ENCODE measurements at regions not wholly inside any gene's neighbourhood (a gene's known extent, or its start where the extent isn't known, plus 50 kb on each side); places are given as distances from the start of the nearest gene placed in this dataset.

DNA sequence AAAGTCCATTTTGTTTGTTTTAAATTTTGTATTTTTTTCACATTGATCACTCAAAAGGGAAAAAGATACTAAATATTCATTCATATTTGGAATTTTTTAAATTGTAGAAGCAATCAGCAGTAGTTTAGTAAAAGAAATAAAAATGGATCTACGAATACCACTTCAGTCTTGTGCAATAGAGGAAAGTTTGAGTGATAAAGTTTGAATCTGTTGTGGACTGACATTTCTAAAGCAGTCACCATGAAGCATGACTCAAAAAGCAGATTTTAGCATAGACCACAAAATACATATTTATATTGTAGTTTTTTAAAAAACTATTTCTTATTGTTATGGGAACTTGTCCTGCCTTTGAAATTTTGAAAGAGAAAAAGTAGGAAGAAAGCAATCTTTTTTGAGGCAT lies 520.5 kb upstream of the ZEB2 start:
- Histone ChIP-seq H3K9ac (ENCODE audit: low read length in 5 of 5) (no peak overlapping the region), H3K36me3 (ENCODE audit: control insufficient read depth in 5 of 5, insufficient read depth in 5 of 5, low read length in 5 of 5) (no peaks in the 10 kb centered on the region), H3K27ac (ENCODE audit: low read depth, low read length) (no peak overlapping the region), H3K9me3 (ENCODE audit: control insufficient read depth in 5 of 5, low read length in 5 of 5) (no peaks in the 10 kb centered on the region), H3K4me3 (ENCODE audit: low read depth in 1 of 5, low read length in 5 of 5) (no peak overlapping the region), H3K4me1 (ENCODE audit: control insufficient read depth in 5 of 5, insufficient read depth in 5 of 5, low read length in 5 of 5) (peaks cover 0 to 17% (median 6%) of the 10 kb centered on the region in 5 donors), H3K27me3 (ENCODE audit: control insufficient read depth in 5 of 5, insufficient read depth in 4 of 5, low read length in 5 of 5) (no peaks in the 10 kb centered on the region)

DNA sequence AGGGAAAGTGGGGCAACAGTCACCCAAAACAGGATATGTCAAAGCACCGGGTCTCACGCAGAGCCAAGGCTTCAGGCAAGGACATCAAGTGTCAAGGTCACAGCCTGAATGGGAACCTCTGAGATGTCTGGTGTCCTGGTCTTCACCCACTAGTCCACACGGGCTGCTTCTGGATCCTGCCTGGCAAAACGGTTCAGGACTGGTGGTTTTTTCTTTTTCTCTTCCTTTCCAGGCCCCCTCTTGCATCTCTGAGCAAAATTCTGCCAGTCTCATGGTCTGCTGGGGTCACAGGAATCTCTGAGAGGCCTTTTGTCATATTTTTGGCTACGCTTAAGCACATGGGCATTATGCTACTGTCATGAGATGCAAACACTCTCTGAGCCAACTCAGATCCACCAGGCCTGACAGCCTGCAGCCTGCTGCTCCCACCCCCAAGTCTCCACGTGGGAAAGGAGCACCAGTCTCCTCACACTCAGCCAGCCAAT lies 518.2 kb upstream of the ZEB2 start:
- Histone ChIP-seq H3K9ac (ENCODE audit: low read length in 5 of 5) (no peak overlapping the region), H3K27ac (ENCODE audit: low read depth, low read length) (no peak overlapping the region), H3K27me3 (ENCODE audit: control insufficient read depth in 5 of 5, insufficient read depth in 4 of 5, low read length in 5 of 5) (no peaks in the 10 kb centered on the region), H3K4me1 (ENCODE audit: control insufficient read depth in 5 of 5, insufficient read depth in 5 of 5, low read length in 5 of 5) (peaks cover 0 to 13% (median 6%) of the 10 kb centered on the region in 5 donors), H3K36me3 (ENCODE audit: control insufficient read depth in 5 of 5, insufficient read depth in 5 of 5, low read length in 5 of 5) (no peaks in the 10 kb centered on the region), H3K4me3 (ENCODE audit: low read depth in 1 of 5, low read length in 5 of 5) (no peak overlapping the region), H3K9me3 (ENCODE audit: control insufficient read depth in 5 of 5, low read length in 5 of 5) (no peaks in the 10 kb centered on the region)

DNA sequence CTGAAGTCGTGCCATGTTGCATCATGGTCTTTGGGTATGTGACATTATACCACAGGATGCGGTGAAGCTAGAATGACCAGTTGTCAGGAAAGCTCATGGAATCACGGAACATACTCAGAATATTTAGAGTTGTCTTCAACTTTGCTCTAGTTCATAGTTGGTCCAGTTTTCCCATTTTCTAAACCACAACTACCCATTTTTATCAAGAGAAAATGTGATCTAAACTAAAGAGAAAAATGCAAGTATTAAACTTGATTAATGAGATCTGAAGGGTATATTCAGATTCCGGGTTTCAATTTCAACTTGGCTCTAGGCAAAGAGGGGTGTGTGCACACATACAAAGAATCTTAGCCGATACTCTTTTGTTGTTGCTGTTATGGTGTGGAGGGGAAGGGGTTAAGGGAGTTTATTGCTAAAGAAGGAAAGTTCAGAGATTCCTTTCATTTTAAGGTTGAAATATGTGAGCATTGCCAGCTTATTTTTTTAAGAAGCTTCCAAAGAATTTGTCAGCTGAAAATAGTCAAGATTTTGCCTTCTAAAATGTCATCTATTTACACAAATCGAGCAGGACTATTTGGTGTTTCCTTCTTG lies 516.6 kb upstream of the ZEB2 start:
- Histone ChIP-seq H3K9me3 (ENCODE audit: control insufficient read depth in 5 of 5, low read length in 5 of 5) (no peaks in the 10 kb centered on the region), H3K4me1 (ENCODE audit: control insufficient read depth in 5 of 5, insufficient read depth in 5 of 5, low read length in 5 of 5) (peaks cover 0 to 13% (median 6%) of the 10 kb centered on the region in 5 donors), H3K36me3 (ENCODE audit: control insufficient read depth in 5 of 5, insufficient read depth in 5 of 5, low read length in 5 of 5) (no peaks in the 10 kb centered on the region), H3K27me3 (ENCODE audit: control insufficient read depth in 5 of 5, insufficient read depth in 4 of 5, low read length in 5 of 5) (no peaks in the 10 kb centered on the region), H3K4me3 (ENCODE audit: low read depth in 1 of 5, low read length in 5 of 5) (peak overlapping the region; percentile 19 to 67 (median 46)), H3K27ac (ENCODE audit: low read depth, low read length) (peak overlapping the region; percentile 71), H3K9ac (ENCODE audit: low read length in 5 of 5) (peak overlapping the region in 3 of 5 donors; percentile 22 to 64 (median 51))

DNA sequence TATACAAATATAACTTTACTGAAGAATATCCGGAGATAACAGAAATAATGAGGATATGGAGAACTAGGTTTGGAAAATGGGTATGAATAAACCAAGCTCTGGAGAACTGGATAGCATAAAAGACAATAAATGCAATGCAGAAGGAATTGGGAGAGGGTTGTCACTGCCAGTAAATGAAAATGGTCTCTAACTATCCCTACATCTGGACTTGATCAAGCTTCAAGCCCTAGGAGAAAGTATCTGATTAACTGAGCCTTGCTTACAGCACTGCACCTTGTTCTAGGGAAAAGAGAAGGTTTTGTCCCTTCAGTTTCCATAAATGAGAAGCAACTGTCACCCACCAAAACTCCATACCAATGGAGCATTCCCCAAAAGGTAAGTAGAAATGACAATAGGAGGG lies 514.6 kb upstream of the ZEB2 start:
- Histone ChIP-seq H3K9me3 (ENCODE audit: control insufficient read depth in 5 of 5, low read length in 5 of 5) (no peaks in the 10 kb centered on the region), H3K36me3 (ENCODE audit: control insufficient read depth in 5 of 5, insufficient read depth in 5 of 5, low read length in 5 of 5) (no peaks in the 10 kb centered on the region), H3K4me1 (ENCODE audit: control insufficient read depth in 5 of 5, insufficient read depth in 5 of 5, low read length in 5 of 5) (peaks cover 0 to 13% (median 6%) of the 10 kb centered on the region in 5 donors), H3K27me3 (ENCODE audit: control insufficient read depth in 5 of 5, insufficient read depth in 4 of 5, low read length in 5 of 5) (no peaks in the 10 kb centered on the region), H3K9ac (ENCODE audit: low read length in 5 of 5) (no peak overlapping the region), H3K27ac (ENCODE audit: low read depth, low read length) (no peak overlapping the region), H3K4me3 (ENCODE audit: low read depth in 1 of 5, low read length in 5 of 5) (no peak overlapping the region)

DNA sequence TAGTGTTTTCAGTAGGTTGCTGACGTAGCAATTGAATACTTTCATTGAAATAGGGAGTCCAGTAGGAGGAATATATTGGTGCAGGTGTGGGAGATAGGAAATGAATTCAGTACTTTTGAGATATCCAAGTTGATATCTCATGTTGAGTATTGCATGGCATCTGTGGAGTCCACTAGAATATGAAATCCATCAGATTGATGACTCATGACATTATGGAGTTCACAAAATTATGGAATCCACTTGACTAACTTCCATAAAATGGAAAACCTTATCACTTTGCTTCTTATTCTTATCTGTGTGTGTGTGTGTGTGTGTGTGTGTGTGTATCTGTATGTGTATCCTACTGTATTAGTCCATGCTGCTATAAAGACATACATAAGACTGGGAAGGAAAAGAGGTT lies 513.5 kb upstream of the ZEB2 start:
- no peaks in the 10 kb centered on the region for H3K36me3 ChIP-seq (ENCODE audit: control insufficient read depth in 5 of 5, insufficient read depth in 5 of 5, low read length in 5 of 5)
- H3K9me3 ChIP-seq (ENCODE audit: control insufficient read depth in 5 of 5, low read length in 5 of 5): no peaks in the 10 kb centered on the region
- peaks cover 0 to 12% (median 6%) of the 10 kb centered on the region in 5 donors for H3K4me1 ChIP-seq (ENCODE audit: control insufficient read depth in 5 of 5, insufficient read depth in 5 of 5, low read length in 5 of 5)
- H3K27me3 ChIP-seq (ENCODE audit: control insufficient read depth in 5 of 5, insufficient read depth in 4 of 5, low read length in 5 of 5): no peaks in the 10 kb centered on the region
- H3K9ac ChIP-seq (ENCODE audit: low read length in 5 of 5): no peak overlapping the region
- no peak overlapping the region for H3K27ac ChIP-seq (ENCODE audit: low read depth, low read length)
- no peak overlapping the region for H3K4me3 ChIP-seq (ENCODE audit: low read depth in 1 of 5, low read length in 5 of 5)

DNA sequence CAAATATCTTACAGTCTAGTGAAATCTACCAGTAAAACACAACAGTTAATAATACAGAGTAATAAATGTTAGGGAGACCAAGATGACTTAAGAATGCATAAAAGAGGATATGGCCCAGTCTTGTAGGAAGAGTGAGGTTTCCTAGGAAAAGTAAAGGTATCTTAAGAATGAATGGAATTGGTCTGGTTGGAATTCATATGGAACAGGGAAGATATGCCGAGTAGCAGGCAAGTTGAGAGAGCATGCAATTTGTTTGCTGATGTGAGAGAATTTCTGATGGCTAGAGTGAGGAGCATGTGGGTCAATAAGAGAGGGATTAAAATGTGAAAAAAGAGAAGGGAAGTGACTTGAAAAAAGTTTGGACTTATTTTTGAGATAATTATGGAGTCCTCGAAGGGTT lies 512.9 kb upstream of the ZEB2 start:
- peaks cover 0 to 9% (median 5%) of the 10 kb centered on the region in 5 donors for H3K4me1 ChIP-seq (ENCODE audit: control insufficient read depth in 5 of 5, insufficient read depth in 5 of 5, low read length in 5 of 5)
- H3K27me3 ChIP-seq (ENCODE audit: control insufficient read depth in 5 of 5, insufficient read depth in 4 of 5, low read length in 5 of 5): no peaks in the 10 kb centered on the region
- no peaks in the 10 kb centered on the region for H3K9me3 ChIP-seq (ENCODE audit: control insufficient read depth in 5 of 5, low read length in 5 of 5)
- no peaks in the 10 kb centered on the region for H3K36me3 ChIP-seq (ENCODE audit: control insufficient read depth in 5 of 5, insufficient read depth in 5 of 5, low read length in 5 of 5)
- H3K4me3 ChIP-seq (ENCODE audit: low read depth in 1 of 5, low read length in 5 of 5): no peak overlapping the region
- no peak overlapping the region for H3K9ac ChIP-seq (ENCODE audit: low read length in 5 of 5)
- H3K27ac ChIP-seq (ENCODE audit: low read depth, low read length): no peak overlapping the region

DNA sequence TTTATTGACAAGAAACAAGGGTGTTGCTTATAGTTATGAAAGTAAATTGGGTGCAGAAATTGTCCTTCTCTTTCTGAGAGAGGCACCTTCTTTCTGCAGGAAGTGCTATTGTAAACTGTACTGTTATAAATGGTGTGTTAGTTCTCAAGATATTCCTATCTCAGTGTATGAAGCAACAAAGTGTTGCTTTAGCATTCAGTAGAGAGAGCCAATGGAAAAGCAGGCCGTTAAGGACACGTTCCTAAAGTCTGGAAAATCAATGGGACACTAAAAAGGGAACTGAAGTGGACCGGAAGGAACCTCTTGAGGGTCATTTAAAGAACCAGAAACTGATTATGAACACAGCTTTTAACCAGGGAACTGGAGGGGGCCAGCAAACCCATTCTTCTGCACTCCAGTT lies 510.0 kb upstream of the ZEB2 start:
- Histone ChIP-seq H3K4me3 (ENCODE audit: low read depth in 1 of 5, low read length in 5 of 5) (no peak overlapping the region), H3K9ac (ENCODE audit: low read length in 5 of 5) (no peak overlapping the region), H3K4me1 (ENCODE audit: control insufficient read depth in 5 of 5, insufficient read depth in 5 of 5, low read length in 5 of 5) (peaks cover 0 to 8% (median 0%) of the 10 kb centered on the region in 5 donors), H3K27ac (ENCODE audit: low read depth, low read length) (no peak overlapping the region), H3K36me3 (ENCODE audit: control insufficient read depth in 5 of 5, insufficient read depth in 5 of 5, low read length in 5 of 5) (no peaks in the 10 kb centered on the region), H3K27me3 (ENCODE audit: control insufficient read depth in 5 of 5, insufficient read depth in 4 of 5, low read length in 5 of 5) (no peaks in the 10 kb centered on the region), H3K9me3 (ENCODE audit: control insufficient read depth in 5 of 5, low read length in 5 of 5) (no peaks in the 10 kb centered on the region)

DNA sequence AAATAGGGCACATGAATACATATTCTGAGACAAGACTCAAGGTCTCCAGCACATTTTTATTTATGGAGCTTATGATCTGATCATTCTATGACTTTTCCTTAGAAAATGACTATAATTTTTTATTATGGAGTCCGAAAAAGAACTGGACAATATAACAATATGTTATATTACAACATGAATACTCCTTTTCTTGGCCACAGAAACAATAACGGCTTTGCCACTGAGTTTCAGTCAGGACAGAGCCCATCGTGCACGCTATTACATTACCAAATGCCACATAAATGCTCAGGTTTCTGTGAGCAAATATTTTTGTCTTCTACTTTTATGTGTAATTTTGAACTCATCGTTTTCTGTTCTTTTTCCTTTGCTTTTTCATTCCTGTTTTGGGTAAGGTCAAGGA lies 509.2 kb upstream of the ZEB2 start:
- no peaks in the 10 kb centered on the region for H3K27me3 ChIP-seq (ENCODE audit: control insufficient read depth in 5 of 5, insufficient read depth in 4 of 5, low read length in 5 of 5)
- no peak overlapping the region for H3K27ac ChIP-seq (ENCODE audit: low read depth, low read length)
- no peaks in the 10 kb centered on the region for H3K36me3 ChIP-seq (ENCODE audit: control insufficient read depth in 5 of 5, insufficient read depth in 5 of 5, low read length in 5 of 5)
- no peaks in the 10 kb centered on the region for H3K9me3 ChIP-seq (ENCODE audit: control insufficient read depth in 5 of 5, low read length in 5 of 5)
- no peak overlapping the region for H3K9ac ChIP-seq (ENCODE audit: low read length in 5 of 5)
- H3K4me1 ChIP-seq (ENCODE audit: control insufficient read depth in 5 of 5, insufficient read depth in 5 of 5, low read length in 5 of 5): peaks cover 0 to 8% (median 0%) of the 10 kb centered on the region in 5 donors
- H3K4me3 ChIP-seq (ENCODE audit: low read depth in 1 of 5, low read length in 5 of 5): no peak overlapping the region

DNA sequence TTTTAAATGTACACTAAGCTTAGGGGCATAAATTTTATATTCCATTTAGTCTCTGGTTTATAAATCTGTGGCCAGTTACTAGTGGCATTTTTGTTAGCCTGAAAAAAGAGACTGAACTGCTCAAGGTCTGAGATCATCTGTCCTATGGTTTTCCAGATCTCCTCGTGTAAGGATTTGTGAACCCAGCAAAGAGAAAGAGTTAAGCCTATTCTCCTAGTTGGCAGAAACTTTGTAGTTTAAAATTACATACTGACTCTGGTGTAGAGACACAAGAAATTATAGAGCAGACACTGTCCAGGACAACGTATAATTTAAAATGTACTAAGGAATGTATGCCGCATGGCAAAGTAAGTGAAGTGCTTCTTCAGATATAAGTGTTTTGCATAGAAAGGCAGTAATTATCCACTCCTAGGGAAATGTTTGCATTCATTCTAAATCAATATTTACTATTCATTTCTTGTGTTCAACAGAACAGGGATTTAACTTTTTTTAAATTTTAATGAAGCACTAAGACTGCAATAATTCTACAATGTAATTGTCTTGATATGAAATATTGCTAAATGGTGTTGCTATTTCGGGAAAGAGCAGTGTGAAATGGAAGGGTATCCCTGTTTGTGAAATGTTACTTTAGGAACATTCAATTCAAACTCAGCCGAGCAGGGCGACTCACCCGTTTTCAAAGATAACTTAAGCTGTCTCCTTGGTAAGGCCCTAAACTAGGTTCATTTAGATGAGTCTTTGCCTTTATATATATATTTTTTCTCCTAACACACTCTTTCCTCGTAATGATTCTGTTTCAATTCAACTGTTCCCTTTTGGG lies 508.4 kb upstream of the ZEB2 start:
- Histone ChIP-seq H3K9ac (ENCODE audit: low read length in 5 of 5) (no peak overlapping the region), H3K36me3 (ENCODE audit: control insufficient read depth in 5 of 5, insufficient read depth in 5 of 5, low read length in 5 of 5) (no peaks in the 10 kb centered on the region), H3K4me3 (ENCODE audit: low read depth in 1 of 5, low read length in 5 of 5) (no peak overlapping the region), H3K4me1 (ENCODE audit: control insufficient read depth in 5 of 5, insufficient read depth in 5 of 5, low read length in 5 of 5) (peaks cover 0 to 8% (median 0%) of the 10 kb centered on the region in 5 donors), H3K27ac (ENCODE audit: low read depth, low read length) (no peak overlapping the region), H3K9me3 (ENCODE audit: control insufficient read depth in 5 of 5, low read length in 5 of 5) (no peaks in the 10 kb centered on the region), H3K27me3 (ENCODE audit: control insufficient read depth in 5 of 5, insufficient read depth in 4 of 5, low read length in 5 of 5) (no peaks in the 10 kb centered on the region)
